Muscle layer of duodenum (tissue), 2 donors: ENCODE measurements at regions not wholly inside any gene's neighbourhood (a gene's known extent, or its start where the extent isn't known, plus 50 kb on each side); places are given as distances from the start of the nearest gene placed in this dataset.
A peak's percentile ranks its signal among the peaks of the same experiment; 100 is the strongest.

Source experiments
- H3K27ac ChIP-seq: one replicate; pipeline ENCODE4 v1.7.0; 2013; ENCODE audit warnings: mild to moderate bottlenecking, low read length
- H3K27me3 ChIP-seq: one replicate; pipeline ENCODE4 v1.7.0; 2013; ENCODE audit warnings: low read depth, mild to moderate bottlenecking, control low read depth, low read length
- H3K36me3 ChIP-seq, 2 donors: one replicate each; pipeline ENCODE4 v1.7.0; 2013; ENCODE audit warnings: low read length in 2 of 2, control low read depth in 1 of 2, mild to moderate bottlenecking in 1 of 2; ENCODE audit not compliant: insufficient read depth in 2 of 2, control insufficient read depth in 1 of 2
- H3K4me1 ChIP-seq, 2 donors: one replicate each; pipeline ENCODE4 v1.7.0; 2013; ENCODE audit warnings: low read length in 2 of 2, mild to moderate bottlenecking in 2 of 2, control low read depth in 1 of 2, moderate library complexity in 1 of 2; ENCODE audit not compliant: insufficient read depth in 2 of 2, control insufficient read depth in 1 of 2
- H3K4me3 ChIP-seq, 2 donors: one replicate each; pipeline ENCODE4 v1.7.0; 2013; ENCODE audit warnings: low read length in 2 of 2, low read depth in 1 of 2, mild to moderate bottlenecking in 1 of 2
- H3K9me3 ChIP-seq, 2 donors: one replicate each; pipeline ENCODE4 v1.7.0; 2013; ENCODE audit warnings: low read length in 2 of 2, control low read depth in 1 of 2, mild to moderate bottlenecking in 1 of 2; ENCODE audit not compliant: control insufficient read depth in 1 of 2
- donor health status: healthy.

- H3K27ac ChIP-seq = peak overlapping the region; percentile 6
Observed at GRCh38 chr13:73945871-73946270, 188.3 kb downstream of the KLF12 start.

GRCh38 chr13:73945382-73945781 lies 188.8 kb downstream of the KLF12 start:
- no peaks in the 10 kb centered on the region for H3K27me3 ChIP-seq
- peaks cover 0 to 4% of the 10 kb centered on the region in 2 donors for H3K4me1 ChIP-seq
- H3K27ac ChIP-seq = peak overlapping the region; percentile 6
- H3K9me3 ChIP-seq = no peaks in the 10 kb centered on the region
- no peak overlapping the region for H3K4me3 ChIP-seq
- no peaks in the 10 kb centered on the region for H3K36me3 ChIP-seq

More at GRCh38 chr13:73945871-73946270, 188.3 kb downstream of the KLF12 start:
- no peaks in the 10 kb centered on the region for H3K9me3 ChIP-seq
- peaks cover 0 to 4% of the 10 kb centered on the region in 2 donors for H3K4me1 ChIP-seq
- no peaks in the 10 kb centered on the region for H3K27me3 ChIP-seq
- no peak overlapping the region for H3K4me3 ChIP-seq
- no peaks in the 10 kb centered on the region for H3K36me3 ChIP-seq

DNA sequence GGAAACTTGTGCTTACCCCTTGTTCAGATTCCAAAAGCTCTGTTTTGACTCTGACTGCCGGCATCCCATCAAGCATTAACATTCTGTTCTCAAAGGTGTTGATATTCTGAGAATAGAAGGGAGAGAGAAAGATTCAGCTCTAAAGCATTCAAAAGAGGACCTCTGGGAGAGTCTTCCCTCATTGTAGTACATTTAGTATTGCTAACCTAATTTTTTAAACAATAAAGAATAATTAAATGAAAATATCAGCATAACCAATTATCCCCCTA lies 190.3 kb downstream of the KLF12 start:
- H3K4me3 ChIP-seq = no peak overlapping the region
- H3K27me3 ChIP-seq = no peaks in the 10 kb centered on the region
- H3K27ac ChIP-seq = no peak overlapping the region
- no peaks in the 10 kb centered on the region for H3K9me3 ChIP-seq
- peaks cover 0 to 4% of the 10 kb centered on the region in 2 donors for H3K4me1 ChIP-seq
- H3K36me3 ChIP-seq = no peaks in the 10 kb centered on the region

DNA sequence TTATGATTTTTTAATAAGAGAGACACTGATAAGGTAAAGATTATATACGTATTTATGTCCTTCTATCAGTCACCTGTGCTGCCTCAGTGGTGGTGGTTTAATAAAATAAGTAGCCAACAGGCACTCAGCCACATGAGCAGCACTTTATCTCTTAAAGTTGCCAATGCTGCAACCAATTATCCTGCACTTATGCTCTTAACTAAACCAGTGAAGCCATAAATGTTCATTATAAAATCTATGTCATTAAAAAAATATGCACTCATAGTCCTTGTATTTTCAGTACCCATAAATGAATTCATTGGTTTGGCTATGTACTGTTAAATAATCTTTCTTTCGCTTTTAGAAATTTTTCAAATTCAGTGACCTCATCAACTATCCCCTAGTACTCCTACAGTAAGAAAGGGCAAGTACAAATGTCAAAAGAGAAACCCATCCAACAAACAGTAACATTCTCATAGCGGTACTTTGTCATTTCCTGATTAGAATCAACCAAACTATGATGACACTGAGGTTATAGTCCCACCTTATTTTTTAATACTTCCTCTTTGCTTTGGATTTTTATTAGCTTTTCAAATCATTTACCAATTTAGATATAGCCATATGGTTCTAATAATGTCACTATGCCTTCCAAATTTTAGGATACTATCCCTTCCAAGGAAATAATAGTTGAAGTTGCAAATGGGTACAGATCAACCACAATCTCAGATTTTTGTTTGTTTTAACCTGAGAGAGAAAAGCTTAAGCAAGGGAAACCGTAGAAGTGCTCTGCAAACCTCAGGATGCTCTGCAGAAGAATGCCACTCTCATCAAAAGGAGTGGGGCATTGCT lies 190.9 kb downstream of the KLF12 start:
- no peaks in the 10 kb centered on the region for H3K9me3 ChIP-seq
- no peaks in the 10 kb centered on the region for H3K27me3 ChIP-seq
- H3K4me3 ChIP-seq = no peak overlapping the region
- H3K4me1 ChIP-seq = peaks cover 0 to 4% of the 10 kb centered on the region in 2 donors
- peak overlapping the region; percentile 13 for H3K27ac ChIP-seq
- H3K36me3 ChIP-seq = no peaks in the 10 kb centered on the region

DNA sequence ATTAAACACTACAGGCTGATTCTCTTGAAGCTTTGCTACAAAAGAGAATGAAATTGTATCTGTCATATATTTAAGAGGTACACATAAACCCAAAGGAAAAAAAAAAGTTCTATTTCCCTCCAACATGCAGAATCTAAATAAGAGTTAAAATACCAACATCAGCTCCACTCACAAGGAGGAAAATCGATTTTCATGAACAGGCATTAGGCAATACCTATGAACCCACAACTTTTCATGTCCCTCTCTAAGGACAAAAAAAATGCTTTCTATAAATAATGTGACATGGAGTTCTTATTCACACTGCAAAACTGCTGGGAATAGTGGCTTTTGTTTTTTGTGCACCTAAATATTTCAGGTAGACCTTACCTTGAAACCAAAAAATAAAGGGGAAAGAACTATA lies 192.5 kb downstream of the KLF12 start:
- H3K36me3 ChIP-seq = no peaks in the 10 kb centered on the region
- H3K9me3 ChIP-seq = no peaks in the 10 kb centered on the region
- no peak overlapping the region for H3K4me3 ChIP-seq
- H3K27me3 ChIP-seq = no peaks in the 10 kb centered on the region
- H3K27ac ChIP-seq = no peak overlapping the region
- H3K4me1 ChIP-seq = peaks cover 0 to 4% of the 10 kb centered on the region in 2 donors

GRCh38 chr13:73940098-73940497 lies 194.1 kb downstream of the KLF12 start:
- Histone ChIP-seq H3K27ac (no peak overlapping the region), H3K4me1 (peaks cover 0 to 4% of the 10 kb centered on the region in 2 donors), H3K9me3 (no peaks in the 10 kb centered on the region), H3K4me3 (no peak overlapping the region), H3K27me3 (no peaks in the 10 kb centered on the region), H3K36me3 (no peaks in the 10 kb centered on the region)

DNA sequence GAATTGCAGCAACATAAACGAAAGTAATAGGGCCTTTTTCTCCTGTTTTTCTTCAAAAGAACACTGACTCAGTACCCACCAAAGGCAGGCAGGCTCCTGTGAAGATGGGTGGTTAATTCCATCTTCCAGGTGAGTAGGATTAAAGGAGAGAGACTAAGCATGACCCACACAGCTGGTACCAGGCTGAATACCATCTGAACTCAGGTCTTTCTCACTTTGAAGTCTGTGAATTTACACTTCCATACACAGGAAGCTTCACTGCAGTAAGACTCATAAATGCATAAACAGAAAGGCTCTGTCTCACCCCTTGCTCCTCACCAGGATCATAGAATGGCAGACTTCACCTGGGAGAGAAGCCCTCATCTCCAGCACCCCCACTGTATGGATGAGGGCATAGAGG lies 194.6 kb downstream of the KLF12 start:
- Histone ChIP-seq H3K36me3 (no peaks in the 10 kb centered on the region), H3K27ac (no peak overlapping the region), H3K9me3 (no peaks in the 10 kb centered on the region), H3K4me3 (no peak overlapping the region), H3K4me1 (peaks cover 0 to 4% of the 10 kb centered on the region in 2 donors), H3K27me3 (no peaks in the 10 kb centered on the region)

DNA sequence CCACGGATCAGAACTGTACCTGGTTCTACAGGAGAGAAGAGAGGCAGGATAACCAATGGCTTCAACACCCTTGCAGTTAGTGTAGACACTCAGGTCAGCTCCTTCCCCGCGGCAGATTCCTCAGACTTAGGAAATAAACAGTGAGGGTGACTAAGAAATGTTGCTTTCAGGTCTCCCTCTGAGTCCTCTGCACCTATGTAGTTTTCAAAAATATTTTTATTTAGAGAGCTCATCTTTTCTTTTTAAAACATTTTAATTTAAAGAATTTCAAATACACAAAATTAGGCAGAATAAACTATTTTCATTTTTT lies 195.2 kb downstream of the KLF12 start:
- Histone ChIP-seq H3K4me3 (no peak overlapping the region), H3K36me3 (no peaks in the 10 kb centered on the region), H3K9me3 (no peaks in the 10 kb centered on the region), H3K4me1 (peaks cover 0 to 4% of the 10 kb centered on the region in 2 donors), H3K27me3 (no peaks in the 10 kb centered on the region), H3K27ac (no peak overlapping the region)

DNA sequence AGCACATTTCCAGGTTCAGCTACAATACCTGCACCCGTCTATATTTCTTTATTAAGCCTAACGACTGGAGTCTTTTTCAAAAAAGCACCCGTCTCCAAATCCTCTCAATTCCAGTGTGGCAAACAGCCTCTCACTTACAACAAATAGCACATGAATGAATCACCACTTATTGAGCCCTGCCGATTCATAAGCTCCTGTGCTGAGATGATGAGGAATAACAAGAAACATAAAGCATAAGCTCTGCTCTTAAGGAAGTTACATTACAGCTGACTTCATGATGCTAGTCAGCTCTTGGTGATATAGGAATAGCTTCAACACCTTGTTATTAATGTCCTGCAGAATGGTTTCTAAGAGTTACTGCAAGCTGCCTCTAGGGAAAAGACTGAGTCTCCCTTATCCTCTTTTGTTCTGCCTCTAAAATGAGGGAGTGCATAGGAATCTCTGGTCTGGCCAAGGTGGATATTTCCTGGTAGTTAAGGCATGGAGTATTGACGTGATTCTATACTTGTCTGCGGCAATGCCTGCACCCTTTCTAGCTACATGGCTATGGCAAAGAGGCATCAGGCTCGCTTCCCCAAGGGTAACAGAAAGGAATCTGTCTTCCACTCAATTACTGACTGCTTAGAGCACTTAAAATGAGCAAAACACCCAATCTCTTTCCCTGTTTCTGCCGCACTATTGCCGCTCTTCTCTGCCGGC lies 195.7 kb downstream of the KLF12 start:
- Histone ChIP-seq H3K27me3 (no peaks in the 10 kb centered on the region), H3K36me3 (no peaks in the 10 kb centered on the region), H3K27ac (no peak overlapping the region), H3K4me3 (no peak overlapping the region), H3K9me3 (no peaks in the 10 kb centered on the region), H3K4me1 (peaks cover 0 to under 1% of the 10 kb centered on the region in 2 donors)

DNA sequence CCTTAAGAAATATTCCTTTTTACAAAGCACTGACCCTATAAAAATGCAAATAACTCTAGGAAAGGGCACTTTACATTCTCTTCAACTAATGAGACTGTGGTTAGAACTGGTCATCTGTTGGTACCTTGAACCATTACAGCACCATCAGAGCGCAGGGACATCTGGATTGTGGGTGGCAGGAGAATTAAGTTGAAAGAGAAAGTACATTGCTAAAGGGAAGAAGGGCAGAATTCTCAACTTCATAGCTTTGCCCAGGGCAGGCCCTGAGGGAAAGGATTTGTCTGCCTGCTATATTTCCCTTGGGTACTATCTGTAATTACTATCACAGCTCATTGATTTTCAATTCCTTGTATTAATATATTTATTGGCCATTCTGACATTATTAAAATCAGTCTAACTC lies 196.8 kb downstream of the KLF12 start:
- H3K4me1 ChIP-seq = no peaks in the 10 kb centered on the region
- H3K36me3 ChIP-seq = no peaks in the 10 kb centered on the region
- H3K9me3 ChIP-seq = no peaks in the 10 kb centered on the region
- no peaks in the 10 kb centered on the region for H3K27me3 ChIP-seq
- H3K27ac ChIP-seq = no peak overlapping the region
- no peak overlapping the region for H3K4me3 ChIP-seq

GRCh38 chr13:73935991-73936390 lies 198.2 kb downstream of the KLF12 start:
- H3K4me1 ChIP-seq = no peaks in the 10 kb centered on the region
- no peaks in the 10 kb centered on the region for H3K36me3 ChIP-seq
- no peak overlapping the region for H3K4me3 ChIP-seq
- H3K9me3 ChIP-seq = no peaks in the 10 kb centered on the region
- no peak overlapping the region for H3K27ac ChIP-seq
- no peaks in the 10 kb centered on the region for H3K27me3 ChIP-seq

DNA sequence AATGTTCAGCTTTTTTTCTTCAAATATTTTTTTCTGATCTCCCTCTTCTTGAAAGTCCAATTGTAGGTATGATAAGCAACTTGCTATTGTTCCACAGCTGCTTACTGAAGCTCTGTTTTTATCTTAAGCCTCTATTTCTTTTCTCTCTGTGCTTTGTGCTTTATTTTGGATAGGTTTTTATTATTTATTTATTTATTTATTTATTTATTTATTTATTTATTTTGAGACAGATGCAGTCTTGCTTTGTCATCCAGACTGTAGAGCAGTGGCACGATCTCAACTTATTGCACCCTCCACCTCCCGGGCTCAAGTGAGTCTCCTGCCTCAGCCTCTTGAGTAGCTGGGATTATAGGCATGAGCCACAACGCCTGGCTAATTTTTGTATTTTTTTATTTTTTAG lies 199.4 kb downstream of the KLF12 start:
- H3K4me3 ChIP-seq = no peak overlapping the region
- no peak overlapping the region for H3K27ac ChIP-seq
- no peaks in the 10 kb centered on the region for H3K9me3 ChIP-seq
- H3K4me1 ChIP-seq = no peaks in the 10 kb centered on the region
- no peaks in the 10 kb centered on the region for H3K27me3 ChIP-seq
- H3K36me3 ChIP-seq = no peaks in the 10 kb centered on the region
